HEK293T (cell line): ENCODE measurements at regions not wholly inside any gene's neighbourhood (a gene's known extent, or its start where the extent isn't known, plus 50 kb on each side); places are given as distances from the start of the nearest gene placed in this dataset.

Experiments used
- CTCF ChIA-PET: fragments of 350-600 bp; formaldehyde crosslinking; extraction: SDS; loops from one replicate; lab custom pipeline; 2021; ENCODE audit warnings: antibody characterized with exemption, inconsistent platforms; lab: Yijun Ruan, JAX
- POLR2A ChIA-PET: fragments of 350-600 bp; formaldehyde crosslinking; extraction: SDS; loops from one replicate; lab custom pipeline; 2020; ENCODE audit warnings: antibody characterized with exemption, inconsistent platforms; lab: Yijun Ruan, JAX
- DNase-seq: peaks from one replicate; pipeline ENCODE4 v3.0.0; 2012; ENCODE audit warnings: mixed read lengths; ENCODE audit errors: extremely low spot score
- CTBP1 ChIP-seq: fragments of 450-650 bp; IDR thresholded peaks from 2 replicates; pipeline ENCODE4 v1.6.1; 2016; ENCODE audit warnings: borderline replicate concordance
- TF ChIP-seq, protein P1 (sequence below): fragments of 450-650 bp; IDR thresholded peaks from 2 replicates; pipeline ENCODE4 v1.6.1; 2016

GRCh38 chr2:74779265-74779558 lies 54.7 kb upstream of the HK2 start:
- ChIA-PET POLR2A (no interaction called here), CTCF (no interaction called here)
- TF ChIP-seq CTBP1, result no peak
- DNase-seq, result no peak

GRCh38 chr2:74779587-74780135 lies 54.3 kb upstream of the HK2 start:
- CTCF ChIA-PET, result no interaction called here
- TF ChIP-seq, protein P1, sequence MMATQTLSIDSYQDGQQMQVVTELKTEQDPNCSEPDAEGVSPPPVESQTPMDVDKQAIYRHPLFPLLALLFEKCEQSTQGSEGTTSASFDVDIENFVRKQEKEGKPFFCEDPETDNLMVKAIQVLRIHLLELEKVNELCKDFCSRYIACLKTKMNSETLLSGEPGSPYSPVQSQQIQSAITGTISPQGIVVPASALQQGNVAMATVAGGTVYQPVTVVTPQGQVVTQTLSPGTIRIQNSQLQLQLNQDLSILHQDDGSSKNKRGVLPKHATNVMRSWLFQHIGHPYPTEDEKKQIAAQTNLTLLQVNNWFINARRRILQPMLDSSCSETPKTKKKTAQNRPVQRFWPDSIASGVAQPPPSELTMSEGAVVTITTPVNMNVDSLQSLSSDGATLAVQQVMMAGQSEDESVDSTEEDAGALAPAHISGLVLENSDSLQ, result no peak
- POLR2A ChIA-PET, result no interaction called here
- DNase-seq, result no peak
